ENCODE measurements at regions not wholly inside any gene's neighbourhood (a gene's known extent, or its start where the extent isn't known, plus 50 kb on each side); places are given as distances from the start of the nearest gene placed in this dataset.
"Not testable (repeated sequence)": the region's sequence is repeated elsewhere in the genome, so short reads cannot be mapped to it uniquely, and the experiment has no call there.

DNA sequence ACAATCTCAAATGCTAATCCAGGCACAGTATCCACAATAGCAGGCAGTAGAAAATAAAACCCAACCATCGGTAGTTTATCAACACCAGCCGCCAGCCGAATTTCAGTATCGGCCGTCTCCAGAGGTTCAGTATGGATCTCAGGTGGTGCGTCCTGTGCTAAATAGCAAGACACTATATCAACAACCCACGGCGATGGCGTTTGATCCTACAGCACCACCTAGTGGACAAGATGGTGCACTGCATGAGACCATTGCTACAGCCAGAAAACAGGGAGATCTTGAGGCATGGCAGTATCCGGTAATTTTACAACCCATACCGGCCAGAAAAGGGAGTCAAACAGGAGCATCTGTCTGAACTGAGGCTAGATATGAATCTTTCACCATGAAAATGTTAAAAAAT, 112.0 kb upstream of the FRG2C start:
- TF ChIP-seq, protein P1, sequence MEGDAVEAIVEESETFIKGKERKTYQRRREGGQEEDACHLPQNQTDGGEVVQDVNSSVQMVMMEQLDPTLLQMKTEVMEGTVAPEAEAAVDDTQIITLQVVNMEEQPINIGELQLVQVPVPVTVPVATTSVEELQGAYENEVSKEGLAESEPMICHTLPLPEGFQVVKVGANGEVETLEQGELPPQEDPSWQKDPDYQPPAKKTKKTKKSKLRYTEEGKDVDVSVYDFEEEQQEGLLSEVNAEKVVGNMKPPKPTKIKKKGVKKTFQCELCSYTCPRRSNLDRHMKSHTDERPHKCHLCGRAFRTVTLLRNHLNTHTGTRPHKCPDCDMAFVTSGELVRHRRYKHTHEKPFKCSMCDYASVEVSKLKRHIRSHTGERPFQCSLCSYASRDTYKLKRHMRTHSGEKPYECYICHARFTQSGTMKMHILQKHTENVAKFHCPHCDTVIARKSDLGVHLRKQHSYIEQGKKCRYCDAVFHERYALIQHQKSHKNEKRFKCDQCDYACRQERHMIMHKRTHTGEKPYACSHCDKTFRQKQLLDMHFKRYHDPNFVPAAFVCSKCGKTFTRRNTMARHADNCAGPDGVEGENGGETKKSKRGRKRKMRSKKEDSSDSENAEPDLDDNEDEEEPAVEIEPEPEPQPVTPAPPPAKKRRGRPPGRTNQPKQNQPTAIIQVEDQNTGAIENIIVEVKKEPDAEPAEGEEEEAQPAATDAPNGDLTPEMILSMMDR (IDR thresholded peaks at IDR 0.05): not testable (repeated sequence)
- not testable (repeated sequence) for TF ChIP-seq POLR2A (IDR thresholded peaks at IDR 0.05)
